ENCODE measurements at regions not wholly inside any gene's neighbourhood (a gene's known extent, or its start where the extent isn't known, plus 50 kb on each side); places are given as distances from the start of the nearest gene placed in this dataset.
"Not testable (repeated sequence)": the region's sequence is repeated elsewhere in the genome, so short reads cannot be mapped to it uniquely, and the experiment has no call there.

- TF ChIP-seq PREB (CRISPR knock-in tag; IDR thresholded peaks at IDR 0.05; ENCODE audit: borderline replicate concordance): no peak
- TF ChIP-seq, protein P1, sequence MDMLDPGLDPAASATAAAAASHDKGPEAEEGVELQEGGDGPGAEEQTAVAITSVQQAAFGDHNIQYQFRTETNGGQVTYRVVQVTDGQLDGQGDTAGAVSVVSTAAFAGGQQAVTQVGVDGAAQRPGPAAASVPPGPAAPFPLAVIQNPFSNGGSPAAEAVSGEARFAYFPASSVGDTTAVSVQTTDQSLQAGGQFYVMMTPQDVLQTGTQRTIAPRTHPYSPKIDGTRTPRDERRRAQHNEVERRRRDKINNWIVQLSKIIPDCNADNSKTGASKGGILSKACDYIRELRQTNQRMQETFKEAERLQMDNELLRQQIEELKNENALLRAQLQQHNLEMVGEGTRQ (CRISPR knock-in tag; IDR thresholded peaks at IDR 0.05): no peak
- TF ChIP-seq ZNF671 (CRISPR knock-in tag; IDR thresholded peaks at IDR 0.05): no peak
- TF ChIP-seq NFATC4 (CRISPR knock-in tag; IDR thresholded peaks at IDR 0.05): no peak
- TF ChIP-seq, protein P2, sequence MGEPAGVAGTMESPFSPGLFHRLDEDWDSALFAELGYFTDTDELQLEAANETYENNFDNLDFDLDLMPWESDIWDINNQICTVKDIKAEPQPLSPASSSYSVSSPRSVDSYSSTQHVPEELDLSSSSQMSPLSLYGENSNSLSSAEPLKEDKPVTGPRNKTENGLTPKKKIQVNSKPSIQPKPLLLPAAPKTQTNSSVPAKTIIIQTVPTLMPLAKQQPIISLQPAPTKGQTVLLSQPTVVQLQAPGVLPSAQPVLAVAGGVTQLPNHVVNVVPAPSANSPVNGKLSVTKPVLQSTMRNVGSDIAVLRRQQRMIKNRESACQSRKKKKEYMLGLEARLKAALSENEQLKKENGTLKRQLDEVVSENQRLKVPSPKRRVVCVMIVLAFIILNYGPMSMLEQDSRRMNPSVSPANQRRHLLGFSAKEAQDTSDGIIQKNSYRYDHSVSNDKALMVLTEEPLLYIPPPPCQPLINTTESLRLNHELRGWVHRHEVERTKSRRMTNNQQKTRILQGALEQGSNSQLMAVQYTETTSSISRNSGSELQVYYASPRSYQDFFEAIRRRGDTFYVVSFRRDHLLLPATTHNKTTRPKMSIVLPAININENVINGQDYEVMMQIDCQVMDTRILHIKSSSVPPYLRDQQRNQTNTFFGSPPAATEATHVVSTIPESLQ (CRISPR knock-in tag; IDR thresholded peaks at IDR 0.05): no peak
These were observed 56.3 kb upstream of the SLC8A3 start (continued) for GRCh38 chr14:70245026-70245425.

DNA sequence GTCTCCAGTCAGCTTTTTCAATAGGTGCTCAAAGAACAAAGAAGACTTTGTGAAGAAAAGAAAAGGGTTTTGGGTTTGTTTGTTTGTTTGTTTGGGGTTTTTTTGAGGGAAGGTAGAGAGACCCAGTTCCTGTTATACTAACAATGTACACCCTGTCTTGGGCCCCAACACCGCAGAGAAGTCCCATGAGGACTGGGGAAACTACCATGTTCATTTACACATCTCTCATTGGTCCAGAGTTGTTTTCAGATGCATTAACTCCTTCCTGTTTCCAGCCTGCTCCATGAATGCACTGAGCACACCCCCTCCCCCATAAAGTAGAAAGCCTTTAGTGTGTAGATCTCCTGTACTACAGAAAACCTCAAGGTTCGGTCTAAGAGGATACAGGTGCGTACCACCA, 51.1 kb upstream of the SLC8A3 start:
- H3K4me3 Mint-ChIP-seq: no peak overlapping the region
- POLR2A ChIA-PET: no interaction called here
- no peak overlapping the region for H3K27ac Mint-ChIP-seq
- H3K9me3 Mint-ChIP-seq: peaks cover 7% of the 10 kb centered on the region
- peaks cover 11% of the 10 kb centered on the region for H3K4me1 Mint-ChIP-seq
- CTCF ChIA-PET: no interaction called here
- H3K27me3 Mint-ChIP-seq (ENCODE audit: low read depth): peaks cover 29% of the 10 kb centered on the region
- 0 out of 2 replicates have a peak, but pooled peaks cover 2% of the 10 kb centered on the region for H3K36me3 Mint-ChIP-seq
- DNase-seq (ENCODE audit: low spot score): no peak
- no peak for ATAC-seq
- TF ChIP-seq SOX15 (CRISPR knock-in tag; IDR thresholded peaks at IDR 0.05) (no peak), JAZF1 (CRISPR knock-in tag; IDR thresholded peaks at IDR 0.05) (no peak), OVOL2 (CRISPR knock-in tag; IDR thresholded peaks at IDR 0.05; ENCODE audit: borderline replicate concordance) (no peak), NFATC4 (CRISPR knock-in tag; IDR thresholded peaks at IDR 0.05) (no peak), KAT7 (CRISPR knock-in tag; IDR thresholded peaks at IDR 0.05; ENCODE audit: borderline replicate concordance) (no peak), TEAD1 (CRISPR knock-in tag; IDR thresholded peaks at IDR 0.05) (no peak), FOXJ3 (CRISPR knock-in tag; IDR thresholded peaks at IDR 0.05; ENCODE audit: borderline replicate concordance) (no peak), MYBL2 (CRISPR knock-in tag; IDR thresholded peaks at IDR 0.05) (no peak), NR1H2 (CRISPR knock-in tag; IDR thresholded peaks at IDR 0.05) (no peak), CREM (CRISPR knock-in tag; IDR thresholded peaks at IDR 0.05) (no peak)
- TF ChIP-seq, protein P3, sequence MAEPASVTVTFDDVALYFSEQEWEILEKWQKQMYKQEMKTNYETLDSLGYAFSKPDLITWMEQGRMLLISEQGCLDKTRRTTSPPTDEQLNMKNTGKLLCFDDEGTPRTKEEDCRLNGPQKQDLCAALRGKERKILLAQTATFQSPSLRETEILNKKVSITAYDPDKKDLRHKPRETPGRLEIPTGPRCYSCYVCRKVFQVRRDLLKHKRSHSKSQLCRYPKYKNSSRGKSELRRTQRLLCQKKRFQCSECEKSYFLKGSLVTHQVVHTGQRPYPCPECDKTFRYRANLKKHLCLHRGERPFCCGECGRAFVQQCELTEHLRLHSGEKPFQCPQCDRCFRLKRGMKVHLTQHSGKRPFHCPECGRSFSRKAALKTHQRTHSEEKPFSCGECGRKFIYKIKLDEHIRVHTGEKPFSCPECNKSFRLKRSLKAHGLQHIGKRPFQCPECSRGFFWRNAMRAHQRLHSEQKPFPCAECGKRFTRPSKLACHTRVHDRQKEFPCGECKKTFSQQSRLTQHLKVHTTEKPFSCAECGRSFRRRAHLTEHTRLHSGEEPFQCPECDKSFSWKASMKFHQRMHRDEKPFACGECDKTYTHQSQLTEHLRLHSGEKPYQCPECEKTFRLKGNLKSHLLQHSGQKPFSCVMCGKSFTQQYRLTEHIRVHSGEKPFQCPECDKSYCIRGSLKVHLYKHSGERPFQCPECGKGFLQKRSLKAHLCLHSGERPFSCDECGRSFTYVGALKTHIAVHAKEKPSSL (CRISPR knock-in tag; conservative IDR thresholded peaks at IDR 0.05): no peak
- TF ChIP-seq, protein P4, sequence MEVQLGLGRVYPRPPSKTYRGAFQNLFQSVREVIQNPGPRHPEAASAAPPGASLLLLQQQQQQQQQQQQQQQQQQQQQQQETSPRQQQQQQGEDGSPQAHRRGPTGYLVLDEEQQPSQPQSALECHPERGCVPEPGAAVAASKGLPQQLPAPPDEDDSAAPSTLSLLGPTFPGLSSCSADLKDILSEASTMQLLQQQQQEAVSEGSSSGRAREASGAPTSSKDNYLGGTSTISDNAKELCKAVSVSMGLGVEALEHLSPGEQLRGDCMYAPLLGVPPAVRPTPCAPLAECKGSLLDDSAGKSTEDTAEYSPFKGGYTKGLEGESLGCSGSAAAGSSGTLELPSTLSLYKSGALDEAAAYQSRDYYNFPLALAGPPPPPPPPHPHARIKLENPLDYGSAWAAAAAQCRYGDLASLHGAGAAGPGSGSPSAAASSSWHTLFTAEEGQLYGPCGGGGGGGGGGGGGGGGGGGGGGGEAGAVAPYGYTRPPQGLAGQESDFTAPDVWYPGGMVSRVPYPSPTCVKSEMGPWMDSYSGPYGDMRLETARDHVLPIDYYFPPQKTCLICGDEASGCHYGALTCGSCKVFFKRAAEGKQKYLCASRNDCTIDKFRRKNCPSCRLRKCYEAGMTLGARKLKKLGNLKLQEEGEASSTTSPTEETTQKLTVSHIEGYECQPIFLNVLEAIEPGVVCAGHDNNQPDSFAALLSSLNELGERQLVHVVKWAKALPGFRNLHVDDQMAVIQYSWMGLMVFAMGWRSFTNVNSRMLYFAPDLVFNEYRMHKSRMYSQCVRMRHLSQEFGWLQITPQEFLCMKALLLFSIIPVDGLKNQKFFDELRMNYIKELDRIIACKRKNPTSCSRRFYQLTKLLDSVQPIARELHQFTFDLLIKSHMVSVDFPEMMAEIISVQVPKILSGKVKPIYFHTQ (CRISPR knock-in tag; IDR thresholded peaks at IDR 0.05): no peak
- TF ChIP-seq, protein P5, sequence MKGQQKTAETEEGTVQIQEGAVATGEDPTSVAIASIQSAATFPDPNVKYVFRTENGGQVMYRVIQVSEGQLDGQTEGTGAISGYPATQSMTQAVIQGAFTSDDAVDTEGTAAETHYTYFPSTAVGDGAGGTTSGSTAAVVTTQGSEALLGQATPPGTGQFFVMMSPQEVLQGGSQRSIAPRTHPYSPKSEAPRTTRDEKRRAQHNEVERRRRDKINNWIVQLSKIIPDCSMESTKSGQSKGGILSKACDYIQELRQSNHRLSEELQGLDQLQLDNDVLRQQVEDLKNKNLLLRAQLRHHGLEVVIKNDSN (CRISPR knock-in tag; IDR thresholded peaks at IDR 0.05): no peak
- TF ChIP-seq, protein P6, sequence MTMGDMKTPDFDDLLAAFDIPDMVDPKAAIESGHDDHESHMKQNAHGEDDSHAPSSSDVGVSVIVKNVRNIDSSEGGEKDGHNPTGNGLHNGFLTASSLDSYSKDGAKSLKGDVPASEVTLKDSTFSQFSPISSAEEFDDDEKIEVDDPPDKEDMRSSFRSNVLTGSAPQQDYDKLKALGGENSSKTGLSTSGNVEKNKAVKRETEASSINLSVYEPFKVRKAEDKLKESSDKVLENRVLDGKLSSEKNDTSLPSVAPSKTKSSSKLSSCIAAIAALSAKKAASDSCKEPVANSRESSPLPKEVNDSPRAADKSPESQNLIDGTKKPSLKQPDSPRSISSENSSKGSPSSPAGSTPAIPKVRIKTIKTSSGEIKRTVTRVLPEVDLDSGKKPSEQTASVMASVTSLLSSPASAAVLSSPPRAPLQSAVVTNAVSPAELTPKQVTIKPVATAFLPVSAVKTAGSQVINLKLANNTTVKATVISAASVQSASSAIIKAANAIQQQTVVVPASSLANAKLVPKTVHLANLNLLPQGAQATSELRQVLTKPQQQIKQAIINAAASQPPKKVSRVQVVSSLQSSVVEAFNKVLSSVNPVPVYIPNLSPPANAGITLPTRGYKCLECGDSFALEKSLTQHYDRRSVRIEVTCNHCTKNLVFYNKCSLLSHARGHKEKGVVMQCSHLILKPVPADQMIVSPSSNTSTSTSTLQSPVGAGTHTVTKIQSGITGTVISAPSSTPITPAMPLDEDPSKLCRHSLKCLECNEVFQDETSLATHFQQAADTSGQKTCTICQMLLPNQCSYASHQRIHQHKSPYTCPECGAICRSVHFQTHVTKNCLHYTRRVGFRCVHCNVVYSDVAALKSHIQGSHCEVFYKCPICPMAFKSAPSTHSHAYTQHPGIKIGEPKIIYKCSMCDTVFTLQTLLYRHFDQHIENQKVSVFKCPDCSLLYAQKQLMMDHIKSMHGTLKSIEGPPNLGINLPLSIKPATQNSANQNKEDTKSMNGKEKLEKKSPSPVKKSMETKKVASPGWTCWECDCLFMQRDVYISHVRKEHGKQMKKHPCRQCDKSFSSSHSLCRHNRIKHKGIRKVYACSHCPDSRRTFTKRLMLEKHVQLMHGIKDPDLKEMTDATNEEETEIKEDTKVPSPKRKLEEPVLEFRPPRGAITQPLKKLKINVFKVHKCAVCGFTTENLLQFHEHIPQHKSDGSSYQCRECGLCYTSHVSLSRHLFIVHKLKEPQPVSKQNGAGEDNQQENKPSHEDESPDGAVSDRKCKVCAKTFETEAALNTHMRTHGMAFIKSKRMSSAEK (CRISPR knock-in tag; IDR thresholded peaks at IDR 0.05; ENCODE audit: borderline replicate concordance): no peak

- Mint-ChIP-seq H3K4me1 (peaks cover 11% of the 10 kb centered on the region), H3K27me3 (ENCODE audit: low read depth) (peaks cover 27% of the 10 kb centered on the region)
- H3K9me3 Mint-ChIP-seq; H3K36me3 Mint-ChIP-seq; POLR2A ChIA-PET; H3K4me3 Mint-ChIP-seq; DNase-seq (ENCODE audit: low spot score); CTCF ChIA-PET; H3K27ac Mint-ChIP-seq; ATAC-seq: not testable (repeated sequence)
These were observed 49.9 kb upstream of the SLC8A3 start for GRCh38 chr14:70238635-70239034.

Data from WTC11 (cell line).